T-helper 1 cell treated with Interleukin-12 subunit alpha and Interleukin-12 subunit beta and Interleukin-4 antibody, amounts not matched to agents 30 ng/mL and 1 ng/mL, for 36 hours (primary cell): ENCODE measurements at regions not wholly inside any gene's neighbourhood (a gene's known extent, or its start where the extent isn't known, plus 50 kb on each side); places are given as distances from the start of the nearest gene placed in this dataset.

Experiments
- intact Hi-C: fragments of 100-400 bp; cut with micrococcal nuclease; formaldehyde crosslinking; loops from one replicate; pipeline ENCODE4 v1.15.1; 2024

DNA sequence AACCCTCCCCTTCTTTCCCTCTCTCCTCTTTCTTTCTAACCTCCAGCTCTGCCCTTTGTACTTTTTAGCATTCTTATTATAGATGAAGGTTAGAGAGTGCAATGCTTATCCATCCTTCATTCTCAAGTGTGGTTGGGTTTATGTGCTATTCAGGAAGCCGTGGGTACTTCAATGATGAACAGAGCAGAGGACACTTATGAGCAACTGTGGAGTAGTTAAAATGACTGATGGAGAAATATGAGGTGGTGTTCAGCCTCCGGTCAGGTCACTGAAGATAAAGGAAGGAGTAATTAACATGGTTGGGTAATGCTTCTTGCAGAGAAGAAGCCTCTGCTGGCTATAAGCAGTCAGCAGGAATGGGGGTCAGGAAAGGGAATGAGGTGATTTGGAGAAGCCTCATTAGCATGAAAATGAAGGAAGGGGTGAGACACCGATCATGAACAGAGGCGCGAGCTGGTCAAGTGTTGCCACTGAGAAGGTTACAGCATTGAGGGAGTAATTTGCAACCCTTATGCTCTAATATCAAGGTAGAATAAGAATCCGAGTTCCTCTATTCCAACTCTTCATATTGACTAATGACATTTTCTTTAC is 174.7 kb downstream of the LPIN1 start:
- intact Hi-C loops: no loop called here

DNA sequence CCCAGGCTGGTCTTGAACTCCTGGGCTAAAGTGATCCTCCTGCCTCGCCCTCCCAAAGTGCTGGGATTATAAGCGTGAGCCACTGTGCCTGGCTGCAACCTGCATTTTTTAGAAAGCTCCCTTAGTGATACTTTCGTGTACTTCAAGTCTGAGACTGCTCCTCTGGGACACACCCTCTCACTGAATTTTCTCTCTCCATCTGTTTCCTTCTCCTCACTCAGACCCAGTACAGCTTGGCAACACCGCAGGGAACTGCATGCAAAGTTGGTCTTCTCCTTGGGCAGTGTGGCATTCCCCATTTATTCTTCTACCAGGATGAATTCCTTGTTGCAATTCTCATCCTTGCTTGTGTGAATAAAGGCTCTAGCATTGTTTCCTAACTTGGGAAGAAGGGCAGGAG is 175.9 kb downstream of the LPIN1 start:
- intact Hi-C loops: no loop called here

DNA sequence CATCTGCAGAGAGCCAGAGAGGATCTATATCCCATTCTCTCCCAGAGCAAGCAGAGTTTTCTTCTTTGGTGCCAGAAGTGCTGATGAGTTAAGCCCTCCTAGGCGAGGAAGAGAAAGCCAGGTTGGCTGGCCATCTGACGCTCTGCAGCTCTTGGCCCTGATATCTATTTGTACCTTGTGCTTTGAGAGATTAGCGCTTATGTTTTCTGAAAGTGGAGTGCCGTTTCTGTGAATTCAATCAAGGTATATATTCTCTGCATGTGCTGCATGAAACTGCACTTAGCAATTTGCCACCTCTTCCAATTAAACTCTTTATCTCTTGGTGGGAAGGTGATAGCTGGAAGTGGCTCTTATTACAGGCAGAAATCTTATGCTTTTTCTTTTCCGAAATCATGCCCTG is 177.5 kb downstream of the LPIN1 start:
- intact Hi-C loops: no loop called here

DNA sequence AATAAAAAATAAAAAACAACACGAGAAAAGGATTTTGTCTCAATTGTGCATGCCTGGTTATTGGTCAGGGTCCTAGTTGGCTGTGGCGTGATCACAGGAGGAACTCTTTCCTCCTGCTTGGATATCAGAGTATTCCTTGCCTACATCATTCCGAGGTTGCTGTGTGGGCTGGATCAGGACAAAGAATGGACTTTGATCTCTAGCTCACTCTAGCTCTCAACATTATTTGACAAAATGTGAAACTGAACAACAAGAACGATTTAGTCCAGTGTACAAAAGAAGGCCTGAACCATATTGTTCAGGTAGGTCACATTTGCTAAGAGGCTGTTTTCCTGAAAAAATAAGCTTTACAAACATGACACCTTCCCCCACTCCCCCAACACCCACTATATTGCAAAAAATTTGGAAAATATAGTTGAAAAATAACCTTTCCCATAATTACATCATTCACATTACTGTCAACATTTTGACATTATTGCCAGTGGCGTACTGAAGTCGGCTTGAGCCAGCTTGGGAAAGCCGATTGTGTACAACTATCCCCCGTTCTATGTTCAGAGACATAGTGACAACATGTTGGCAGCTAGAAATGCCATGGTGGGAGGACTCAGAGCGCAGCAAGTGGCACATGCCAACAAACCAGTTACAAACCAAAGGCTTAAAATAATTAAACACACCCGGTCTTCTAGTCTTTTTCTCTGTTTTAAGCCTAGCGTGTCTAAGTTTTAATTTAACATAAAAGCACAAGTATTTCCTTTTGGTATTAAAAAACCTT is 179.0 kb downstream of the LPIN1 start:
- intact Hi-C loops: no loop called here

DNA sequence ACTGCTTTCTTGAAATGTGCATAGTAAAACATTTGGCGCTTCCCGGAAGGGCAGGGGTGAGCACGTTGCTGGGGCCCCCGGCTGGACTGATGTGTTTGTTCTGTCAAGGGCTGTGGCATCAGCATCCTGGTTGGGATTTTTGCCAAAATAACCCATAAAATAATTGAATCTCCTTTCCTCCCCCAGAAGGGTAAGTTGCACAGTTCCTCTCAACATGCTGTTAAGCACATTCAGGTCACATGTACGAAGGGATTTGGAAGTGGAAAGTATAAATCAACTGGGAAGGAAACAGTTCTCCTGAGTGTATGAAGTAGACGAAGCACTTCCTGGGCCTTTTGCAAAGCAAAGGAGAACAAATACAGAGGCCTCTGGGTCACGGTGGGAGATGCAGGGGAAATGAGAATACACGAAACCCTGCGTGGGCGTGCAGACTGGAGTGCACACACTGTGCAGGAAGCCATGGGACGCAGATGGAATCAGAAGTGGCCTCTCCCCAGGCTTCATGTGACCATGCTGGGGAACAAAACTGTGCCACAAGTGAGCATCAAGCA is 183.9 kb downstream of the LPIN1 start:
- intact Hi-C loops: no loop called here

DNA sequence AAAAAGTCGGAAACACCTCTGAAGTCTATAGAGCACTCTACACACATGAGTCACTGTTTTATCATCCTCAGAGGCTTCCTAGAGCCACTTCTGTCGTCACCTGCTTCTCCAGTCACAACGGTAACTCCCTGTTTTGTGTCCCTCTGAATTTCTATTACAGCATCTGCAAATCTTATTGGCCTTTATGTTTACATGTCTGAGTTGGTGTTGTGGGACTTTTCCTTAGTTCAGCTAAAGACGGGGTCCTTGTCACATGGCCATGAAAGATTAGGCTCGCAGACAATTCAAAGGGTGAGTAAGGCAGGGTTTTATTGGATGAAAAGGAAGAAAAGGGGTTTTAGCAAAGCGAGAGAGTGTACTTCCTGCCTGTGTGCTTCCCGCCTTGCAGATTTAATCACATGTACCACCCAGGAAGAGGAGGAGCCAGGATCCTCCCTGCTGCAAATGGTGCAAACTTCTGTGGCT is 185.6 kb downstream of the LPIN1 start:
- intact Hi-C loops: no loop called here

DNA sequence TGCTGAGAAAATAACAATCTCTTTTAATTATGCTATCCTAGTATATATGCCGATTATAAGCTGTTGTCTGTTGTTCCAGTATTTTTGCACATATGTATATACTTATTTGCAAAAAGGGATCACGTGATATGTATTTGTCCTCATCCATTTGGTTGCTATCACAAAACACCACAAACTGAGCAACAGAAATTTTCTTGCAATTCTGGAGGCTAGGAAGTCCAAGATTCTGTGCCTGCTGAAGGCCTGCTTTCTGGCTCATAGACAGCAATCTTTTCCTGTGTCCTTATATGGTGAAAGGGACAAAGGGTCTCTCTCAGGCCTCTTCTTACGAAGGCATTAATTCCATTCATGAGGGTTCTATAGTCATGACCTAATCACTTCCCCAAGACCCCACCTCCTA is 186.5 kb downstream of the LPIN1 start:
- intact Hi-C loops: no loop called here

DNA sequence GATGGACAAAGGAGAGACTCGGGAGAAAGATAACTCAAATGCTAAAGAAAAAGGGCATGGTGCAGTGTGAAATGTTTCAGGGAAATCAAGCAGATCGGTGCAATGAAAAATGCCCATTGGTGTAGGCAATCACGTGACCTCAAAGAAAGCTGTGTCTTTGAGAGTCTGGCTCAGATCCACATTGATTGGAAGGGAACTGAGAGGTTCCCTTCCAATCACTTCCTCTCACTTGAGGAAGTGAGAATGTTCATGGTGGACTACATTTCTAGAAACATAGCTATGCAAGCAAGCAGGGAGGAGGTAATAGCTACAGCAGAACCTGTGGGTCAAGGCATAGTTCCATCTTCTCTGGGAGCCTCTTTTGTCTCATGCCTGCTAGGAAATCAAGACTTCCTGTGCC is 187.4 kb downstream of the LPIN1 start:
- intact Hi-C loops: no loop called here

DNA sequence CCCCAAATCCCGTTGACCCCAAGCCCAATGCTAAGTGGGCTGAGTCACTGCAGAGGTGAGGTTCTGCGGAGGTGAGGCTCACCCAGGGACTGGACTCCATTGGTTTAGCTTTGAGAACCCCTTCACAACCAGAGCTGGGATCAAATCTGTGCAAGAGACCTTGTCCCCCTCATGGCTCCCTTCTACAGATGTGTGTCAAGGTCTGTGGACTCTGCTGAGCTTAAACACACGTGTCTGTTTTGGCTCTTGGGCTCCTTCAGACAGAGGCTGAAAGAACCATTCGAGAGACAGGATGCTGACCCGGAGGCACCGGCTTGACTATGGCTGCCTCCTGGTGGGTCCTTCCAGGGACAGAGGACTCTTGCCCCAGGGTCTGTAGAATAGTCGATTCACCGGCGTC is 190.3 kb downstream of the LPIN1 start:
- intact Hi-C loops: no loop called here

DNA sequence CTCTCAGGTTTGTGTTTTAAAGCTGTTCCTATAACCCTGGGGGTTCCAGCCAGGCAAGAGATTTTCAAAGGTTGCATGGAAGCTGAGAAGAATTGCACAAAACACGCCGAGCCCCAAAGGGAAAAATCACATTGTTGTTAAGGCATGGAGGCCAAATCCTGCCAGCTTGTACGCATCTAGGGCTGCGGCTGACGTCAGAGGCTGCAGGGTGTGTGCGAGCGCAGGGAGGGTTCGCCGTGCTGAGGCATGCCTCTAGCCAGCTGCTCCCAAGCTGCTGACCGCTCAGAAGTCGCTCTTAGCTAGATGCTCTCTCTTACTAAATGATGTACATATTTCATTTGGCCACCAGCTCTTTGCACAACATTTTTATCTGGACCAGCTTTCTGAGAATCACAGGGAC is 191.8 kb downstream of the LPIN1 start:
- intact Hi-C loops: no loop called here

DNA sequence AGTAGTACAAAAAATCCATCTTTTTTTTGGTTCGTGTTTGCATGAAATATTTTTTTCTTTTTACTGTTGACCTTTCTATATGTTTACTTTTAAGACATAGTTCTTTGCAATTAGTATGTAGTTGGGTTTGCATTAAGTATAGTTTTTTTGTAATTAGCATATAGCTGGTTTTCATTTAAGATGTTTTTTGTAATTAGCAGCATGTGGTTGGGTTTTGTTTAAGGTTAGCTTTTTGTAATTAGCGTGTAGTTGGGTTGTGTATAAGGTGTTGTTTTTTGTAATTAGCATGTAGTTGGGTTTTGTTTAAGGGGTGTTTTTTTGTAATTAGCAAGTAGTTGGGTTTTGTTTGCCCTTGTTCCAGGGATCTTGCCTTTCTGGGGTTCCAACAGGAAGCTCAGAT is 193.1 kb downstream of the LPIN1 start:
- intact Hi-C loops: no loop called here

DNA sequence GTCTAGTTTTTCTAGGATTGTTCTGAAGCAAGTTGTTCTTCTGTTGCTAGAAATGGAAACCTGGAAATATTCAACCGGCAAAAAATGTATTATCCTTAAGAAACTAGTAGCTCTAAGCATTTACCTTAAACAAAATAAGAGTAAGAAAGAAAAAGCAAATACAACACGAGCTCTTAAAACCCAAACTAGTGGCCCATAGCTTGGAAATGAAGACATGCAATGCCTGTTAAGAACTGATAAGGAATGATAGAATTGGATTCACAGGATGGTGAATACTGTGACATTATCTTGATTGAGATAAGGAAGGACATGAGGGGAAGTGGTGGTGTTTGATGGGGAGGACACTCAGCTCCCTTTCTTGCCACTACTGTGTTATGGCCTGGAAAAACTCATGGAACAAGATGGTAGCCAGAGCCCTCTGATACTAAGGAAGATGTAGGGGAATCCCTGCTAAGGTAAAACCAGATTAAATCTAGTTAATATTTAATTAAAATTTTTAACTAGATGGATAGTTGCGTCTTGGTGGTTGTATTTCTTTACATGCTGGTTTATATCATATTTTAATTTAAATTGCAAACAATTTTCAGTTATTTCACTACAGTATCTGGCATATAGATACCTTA is 193.8 kb downstream of the LPIN1 start:
- intact Hi-C loops: no loop called here

DNA sequence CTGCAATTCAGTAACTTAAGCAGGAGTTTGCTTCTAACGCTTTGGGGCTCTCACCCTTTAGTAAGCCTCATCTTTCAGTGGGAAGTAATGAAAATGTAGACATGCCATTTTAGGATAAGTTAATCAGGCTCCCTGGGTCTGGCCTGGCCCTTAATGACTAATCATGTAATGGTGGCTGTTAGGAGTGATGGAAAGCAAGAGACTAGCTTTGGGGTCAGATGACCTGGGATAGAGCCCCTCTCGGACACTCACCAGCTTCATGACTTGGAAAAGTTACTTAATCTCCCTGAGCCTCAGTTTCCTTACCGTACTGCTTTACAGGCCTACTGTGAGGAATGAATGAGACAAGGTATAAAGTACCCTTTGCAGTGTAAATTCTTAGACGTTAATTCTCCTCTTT is 194.4 kb downstream of the LPIN1 start:
- intact Hi-C loops: no loop called here

DNA sequence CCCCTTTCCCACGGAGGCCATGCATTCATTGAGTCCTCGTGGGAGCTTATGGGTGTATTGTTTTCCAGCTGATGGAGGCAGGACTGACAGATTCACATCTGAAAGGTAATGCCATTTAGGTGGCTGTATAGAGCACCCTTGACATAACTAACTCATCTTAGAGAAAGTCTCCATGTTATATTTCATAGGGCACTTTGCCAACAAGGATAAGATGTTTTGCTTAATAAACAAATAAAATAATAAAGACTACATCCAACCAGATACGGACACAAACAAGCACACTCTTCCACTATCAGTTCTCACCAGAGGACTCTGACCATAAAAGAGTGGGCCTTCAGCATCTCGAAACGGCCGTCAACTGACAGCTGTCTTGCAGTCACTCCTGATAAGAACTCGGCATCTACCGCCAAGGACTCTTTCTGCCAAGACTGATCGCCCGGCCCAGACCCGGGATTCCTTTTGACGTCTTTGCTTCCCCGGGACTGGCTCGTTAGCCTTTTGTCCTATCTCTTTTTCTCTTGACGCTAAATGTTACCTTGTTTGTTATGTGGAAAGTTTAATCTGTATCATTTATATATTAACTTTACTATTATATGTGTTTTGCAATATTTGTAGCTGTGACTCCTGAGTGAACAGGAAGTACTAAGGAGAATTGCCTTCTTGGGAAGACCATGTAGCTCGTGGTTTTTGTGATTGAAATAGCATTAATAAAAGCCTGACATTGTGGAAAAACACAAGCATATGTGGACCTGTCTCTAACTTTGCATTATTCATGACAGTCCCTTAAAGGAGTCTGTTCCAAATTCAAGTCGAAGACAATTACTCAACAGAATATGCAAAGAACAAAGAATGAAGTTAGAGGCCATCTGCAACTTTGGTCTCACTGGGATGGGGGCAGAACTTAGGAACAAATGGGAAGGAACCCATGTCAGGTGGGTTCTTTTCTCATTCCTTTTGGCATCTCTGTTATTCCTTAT is 195.1 kb downstream of the LPIN1 start:
- intact Hi-C loops: no loop called here

DNA sequence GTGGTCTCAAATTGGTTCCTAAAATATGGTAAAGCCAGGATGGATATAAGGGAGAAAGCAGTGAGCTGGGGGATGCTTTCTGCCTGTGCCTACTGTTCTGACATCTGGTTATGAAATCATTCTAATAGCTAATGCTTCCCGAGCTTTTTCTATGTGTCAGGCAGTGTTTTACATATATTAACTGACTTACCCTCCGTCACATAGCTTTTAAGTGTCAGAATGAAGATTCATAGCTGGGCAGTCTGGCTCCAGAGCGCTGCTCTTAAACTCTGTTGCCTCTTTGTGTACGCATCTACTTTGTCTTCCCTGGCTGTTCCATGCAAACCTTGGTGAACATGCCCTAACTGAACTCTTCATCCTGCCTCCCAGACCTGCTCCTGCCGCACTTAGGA is 195.7 kb downstream of the LPIN1 start:
- intact Hi-C loops: no loop called here

DNA sequence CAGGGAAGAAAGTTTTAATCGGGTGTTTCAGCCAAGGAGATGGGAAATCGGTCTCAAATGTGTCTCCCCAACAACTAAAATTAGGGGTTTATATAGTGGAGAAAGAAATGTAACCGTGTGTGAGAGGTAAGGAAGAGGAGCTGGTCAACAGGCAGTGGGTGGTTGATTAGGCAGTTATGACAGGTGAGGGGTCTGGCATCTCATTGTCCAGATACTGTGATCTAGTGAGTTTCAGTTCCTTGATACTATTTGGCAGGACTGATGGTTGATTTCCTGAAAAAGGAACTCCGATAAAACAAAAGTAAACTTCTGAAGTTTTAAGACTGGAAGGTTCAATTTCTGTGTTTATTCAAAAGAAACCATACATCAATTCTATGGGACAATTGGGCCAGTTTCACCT is 197.9 kb downstream of the LPIN1 start:
- intact Hi-C loops: no loop called here

DNA sequence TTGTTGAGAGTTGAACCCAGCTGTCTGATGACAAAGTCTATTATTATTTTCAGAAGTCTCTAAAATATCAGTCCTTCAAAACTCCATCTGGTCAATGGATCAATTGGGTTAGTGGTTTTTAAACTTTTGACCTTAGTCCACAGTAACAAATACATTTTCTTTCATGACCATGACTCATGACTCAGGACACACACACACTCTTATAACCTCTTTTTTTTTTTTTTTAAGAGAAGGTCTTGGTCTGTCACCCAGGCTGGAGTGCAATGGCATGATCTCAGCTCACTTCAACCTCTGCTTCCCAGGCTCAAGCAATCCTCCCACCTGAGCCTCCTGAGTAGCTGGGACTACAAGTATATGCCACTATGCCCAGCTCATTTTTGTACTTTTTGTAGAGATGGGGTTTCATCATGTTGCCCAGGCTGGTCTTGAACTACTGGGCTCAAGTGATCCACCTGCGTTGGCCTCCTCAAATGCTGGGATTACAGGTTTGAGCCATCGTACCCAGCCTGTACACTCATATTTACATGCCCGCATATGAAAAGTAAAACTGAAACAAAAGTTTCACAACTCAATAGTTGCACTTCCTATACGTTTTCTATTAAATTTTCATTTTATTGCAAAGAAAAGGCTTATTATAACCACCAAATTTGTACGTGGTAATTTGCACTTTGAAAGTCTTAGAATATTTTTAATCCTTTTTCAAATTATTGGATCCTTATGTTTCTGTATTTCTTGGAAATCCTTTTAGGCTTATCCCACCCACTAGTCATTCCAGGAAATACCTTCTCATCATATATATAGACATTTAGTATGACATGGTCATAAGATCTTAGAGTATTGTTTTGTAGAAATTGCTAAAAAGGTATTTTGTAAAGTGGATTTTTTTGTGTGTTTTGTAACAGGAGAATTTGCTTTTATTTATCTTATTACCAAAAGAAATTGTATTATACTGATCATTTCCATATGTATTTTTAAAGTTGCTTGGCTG is 199.0 kb downstream of the LPIN1 start:
- intact Hi-C loops: loop anchor here (1.0 to 5.0 kb wide), 3 partner anchors 113 to 771 kb away; partner anchors contain the start of gene TRIB2

DNA sequence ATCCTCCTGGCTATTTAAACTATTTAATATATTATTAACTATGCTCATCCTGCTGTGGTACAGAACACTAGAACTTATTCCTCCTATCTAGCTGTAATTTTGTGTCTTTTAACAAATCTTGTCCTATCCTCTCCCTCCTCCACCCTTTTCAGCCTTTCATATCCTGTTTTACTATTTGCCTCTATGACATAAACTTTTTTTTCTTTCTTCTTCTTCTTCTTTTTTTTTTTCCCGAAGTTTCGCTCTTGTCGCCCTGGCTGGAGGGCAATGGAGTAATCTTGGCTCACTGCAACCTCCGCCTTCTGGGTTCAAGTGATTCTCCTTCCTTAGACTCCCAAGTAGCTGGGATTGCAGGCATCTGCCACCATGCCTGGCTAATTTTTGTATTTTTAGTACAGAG is 201.5 kb downstream of the LPIN1 start:
- intact Hi-C loops: loop anchor here (5.0 kb wide), 2 partner anchors 116 to 344 kb away; no protein-coding TSS in a partner anchor

DNA sequence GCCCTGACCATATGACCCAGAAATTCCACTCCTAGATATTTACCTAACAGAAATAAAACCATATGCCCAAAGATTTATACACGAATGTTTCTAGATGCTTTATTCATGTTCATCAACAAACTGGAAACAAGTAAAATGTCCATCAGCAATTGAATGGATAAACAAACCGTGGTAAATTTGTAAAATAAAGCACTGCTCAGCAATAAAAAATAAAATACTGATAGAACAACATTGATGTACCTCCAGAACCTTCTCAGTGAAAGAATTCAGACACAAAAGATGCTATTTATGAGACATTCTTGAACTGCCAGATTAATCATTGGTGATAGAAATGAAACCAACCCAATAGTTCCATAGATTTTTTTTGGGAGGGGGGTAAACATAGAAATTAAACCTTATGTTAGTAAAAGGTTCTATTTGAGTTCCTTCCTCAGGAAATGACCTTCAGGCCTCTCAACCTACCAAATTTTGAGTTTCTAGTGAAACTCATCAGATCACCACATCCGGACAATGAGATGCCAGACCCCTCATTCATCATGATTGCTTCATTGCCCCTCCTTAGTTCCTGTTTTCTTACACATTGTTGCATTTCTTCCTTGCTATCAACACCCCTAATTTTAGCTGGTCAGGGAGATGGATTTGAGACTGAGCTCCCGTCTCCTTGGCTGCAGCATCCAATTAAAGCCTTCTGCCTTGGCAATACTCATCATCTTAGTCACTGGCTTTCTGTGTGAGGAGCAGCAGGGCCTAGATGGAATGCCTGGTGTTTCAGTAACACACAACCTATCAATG is 203.5 kb downstream of the LPIN1 start:
- intact Hi-C loops: loop anchor here (5.0 kb wide), 2 partner anchors 118 to 342 kb away; no protein-coding TSS in a partner anchor
